GM21515 (cell line): ENCODE measurements at regions not wholly inside any gene's neighbourhood (a gene's known extent, or its start where the extent isn't known, plus 50 kb on each side); places are given as distances from the start of the nearest gene placed in this dataset.
"Not testable (repeated sequence)": the region's sequence is repeated elsewhere in the genome, so short reads cannot be mapped to it uniquely, and the experiment has no call there.

Experiments
- ATAC-seq: cut with Tn5 transposase; IDR thresholded peaks from one replicate; pipeline ENCODE4 v1.9.1; 2021; ENCODE audit not compliant: unreplicated experiment

DNA sequence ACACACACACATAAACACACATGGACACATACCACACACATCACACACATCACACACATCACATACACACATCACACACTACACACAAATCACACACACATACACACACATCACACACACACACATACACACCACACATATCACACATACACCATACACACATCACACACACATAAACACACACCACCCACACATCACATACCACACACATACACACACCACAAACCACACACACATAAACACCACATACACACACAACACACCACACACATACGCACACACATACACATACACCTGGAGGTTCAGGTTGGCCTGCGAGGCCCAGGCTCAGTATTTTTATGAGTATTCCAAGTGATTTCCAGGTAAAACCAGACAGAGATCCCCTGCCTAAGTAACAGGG lies 279.5 kb downstream of the FOXL1 start:
- ATAC-seq = no peak

DNA sequence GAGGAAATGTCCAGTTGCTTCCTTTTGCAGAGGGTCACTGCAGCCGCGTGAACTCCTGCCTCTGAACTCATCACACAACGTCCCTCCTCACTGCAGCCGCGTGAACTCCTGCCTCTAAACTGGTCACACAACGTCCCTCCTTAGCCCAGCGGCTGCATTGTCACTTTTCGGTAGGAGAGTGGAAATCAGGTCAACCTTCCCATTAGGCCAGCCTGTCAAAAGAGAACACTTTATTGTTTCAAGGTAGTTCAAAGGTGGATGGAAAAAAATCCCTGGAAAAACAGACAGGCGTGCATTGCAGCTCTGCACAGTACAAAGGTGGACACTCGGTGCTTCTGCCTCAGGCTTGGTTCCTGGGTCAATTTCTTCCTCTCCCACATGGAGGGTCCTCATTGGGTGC lies 280.2 kb downstream of the FOXL1 start:
- no peak for ATAC-seq

DNA sequence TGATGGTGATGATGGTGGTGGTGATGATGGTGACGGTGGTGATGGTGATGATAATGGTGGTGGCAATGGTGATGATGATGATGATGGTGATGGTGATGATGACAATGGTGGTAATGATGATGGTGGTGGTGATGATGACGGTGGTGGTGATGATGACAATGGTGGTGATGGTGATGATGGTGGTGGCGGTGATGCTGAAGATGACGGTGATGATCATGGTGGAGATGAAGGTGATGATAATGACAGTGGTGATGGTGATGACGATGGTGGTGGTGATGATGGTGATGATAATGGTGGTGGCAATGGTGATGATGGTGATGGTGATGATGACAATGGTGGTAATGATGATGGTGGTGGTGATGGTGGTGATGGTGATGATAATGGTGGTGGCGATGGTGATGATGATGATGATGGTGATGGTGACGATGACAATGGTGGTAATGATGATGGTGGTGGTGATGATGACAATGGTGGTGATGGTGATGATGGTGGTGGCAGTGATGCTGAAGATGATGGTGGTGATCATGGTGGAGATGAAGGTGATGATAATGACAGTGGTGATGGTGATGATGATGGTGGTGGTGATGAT lies 283.0 kb downstream of the FOXL1 start:
- not testable (repeated sequence) for ATAC-seq

DNA sequence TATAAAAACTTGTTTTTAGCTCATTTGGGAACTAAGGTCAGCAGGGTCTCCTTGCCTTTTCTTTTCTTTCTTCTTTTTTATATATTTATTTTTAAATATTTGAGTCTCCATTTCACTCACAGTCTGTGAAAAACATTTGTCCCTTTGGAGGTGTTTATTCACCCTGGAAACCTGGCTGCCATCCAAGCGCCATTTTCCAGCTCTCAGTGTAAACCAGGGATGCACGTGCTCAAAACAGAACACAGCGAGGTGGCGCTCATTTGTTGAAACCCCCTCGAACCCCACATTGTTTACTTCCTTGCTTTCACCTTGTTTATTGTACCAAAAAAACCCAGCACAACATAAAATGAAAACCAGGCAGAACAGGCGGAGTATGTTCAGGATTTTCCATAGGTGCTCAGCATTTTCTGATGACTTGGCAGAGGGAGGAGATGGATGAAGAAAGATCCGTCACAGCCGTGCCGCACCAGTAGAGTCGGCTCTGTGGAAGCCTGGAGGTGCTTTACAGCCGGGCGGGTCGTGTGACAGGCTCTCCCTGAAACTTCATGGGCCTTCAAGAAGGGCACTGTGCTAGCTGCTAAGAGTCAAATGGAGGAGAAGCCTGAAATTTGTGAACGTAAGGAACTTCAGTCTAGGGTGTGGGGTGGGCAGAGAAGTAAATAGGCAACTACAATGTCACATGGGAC lies 284.4 kb downstream of the FOXL1 start:
- ATAC-seq = no peak

DNA sequence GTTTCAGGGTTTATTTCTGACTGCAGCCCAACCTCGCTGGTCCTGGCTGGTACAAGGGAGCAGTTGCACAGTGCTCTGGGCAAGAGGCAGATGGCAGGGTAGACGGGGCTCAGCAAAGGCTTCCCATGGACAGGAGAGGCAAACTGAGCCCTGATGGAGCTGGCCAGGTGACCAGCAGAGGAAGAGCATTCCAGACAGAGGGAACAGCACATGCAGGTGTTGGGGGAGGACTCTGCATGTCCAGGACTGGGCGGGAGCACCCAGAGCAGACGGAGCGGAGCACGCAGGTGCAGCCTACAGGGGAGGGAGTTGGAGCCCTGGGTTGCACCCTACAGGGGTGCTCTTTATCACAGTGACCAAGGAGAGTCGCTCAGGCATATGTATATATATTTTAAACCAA lies 285.3 kb downstream of the FOXL1 start:
- ATAC-seq = no peak

DNA sequence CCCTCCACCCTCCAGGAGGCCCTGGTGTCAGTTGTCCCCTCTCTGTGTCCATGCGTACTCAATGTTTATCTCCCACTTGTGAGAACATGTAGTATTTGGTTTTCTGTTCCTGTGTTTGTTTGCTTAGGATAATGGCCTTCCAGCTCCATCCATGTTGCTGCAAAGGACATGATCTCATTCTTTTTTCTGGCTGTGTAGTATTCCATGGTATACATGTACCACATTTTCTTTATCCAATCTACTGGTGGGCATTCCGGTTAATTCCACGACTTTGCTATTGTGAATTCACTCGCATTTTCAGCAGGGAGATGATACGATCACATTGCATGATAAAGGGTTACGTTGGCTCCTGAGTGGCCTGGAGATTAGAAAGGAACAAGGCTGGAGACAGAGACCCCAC lies 286.2 kb downstream of the FOXL1 start:
- ATAC-seq = no peak

DNA sequence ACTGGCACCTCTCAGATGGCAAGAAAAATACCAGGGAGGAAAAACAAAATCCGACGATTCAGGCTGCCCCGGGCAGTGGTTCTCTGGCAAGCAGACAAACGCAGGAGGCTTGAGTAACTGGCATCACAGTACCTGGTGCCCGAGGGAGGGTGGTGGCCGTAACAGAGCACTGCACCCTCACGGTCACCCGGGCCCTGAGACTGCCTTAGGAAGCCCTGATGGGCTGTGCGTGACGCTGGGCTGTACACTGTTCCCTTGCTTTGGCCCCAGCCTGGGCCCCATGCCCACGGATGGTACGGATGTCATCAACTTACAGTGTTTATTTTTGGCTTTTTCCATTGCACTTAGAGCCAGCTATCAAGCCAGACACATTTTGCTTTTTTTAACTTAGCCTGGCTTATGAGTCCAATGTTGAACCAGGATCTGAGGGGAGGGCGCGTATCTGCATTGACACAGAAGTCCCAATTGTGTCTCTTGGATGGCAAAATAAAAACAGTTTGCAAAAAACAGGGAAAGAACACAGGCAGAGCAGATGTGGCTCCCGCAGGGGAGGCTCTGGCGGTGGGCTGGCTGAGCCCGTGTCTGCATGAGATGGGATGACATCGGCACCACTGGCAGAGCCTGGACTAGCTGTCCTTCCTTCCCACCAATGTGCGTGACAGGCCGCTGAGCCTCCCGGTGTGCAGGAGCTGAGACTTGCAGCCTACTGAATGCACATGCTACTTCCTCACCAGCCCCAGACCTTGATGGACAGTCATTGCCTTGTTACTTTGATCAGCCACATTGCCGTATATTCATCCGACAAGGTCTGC lies 287.7 kb downstream of the FOXL1 start:
- ATAC-seq = no peak

DNA sequence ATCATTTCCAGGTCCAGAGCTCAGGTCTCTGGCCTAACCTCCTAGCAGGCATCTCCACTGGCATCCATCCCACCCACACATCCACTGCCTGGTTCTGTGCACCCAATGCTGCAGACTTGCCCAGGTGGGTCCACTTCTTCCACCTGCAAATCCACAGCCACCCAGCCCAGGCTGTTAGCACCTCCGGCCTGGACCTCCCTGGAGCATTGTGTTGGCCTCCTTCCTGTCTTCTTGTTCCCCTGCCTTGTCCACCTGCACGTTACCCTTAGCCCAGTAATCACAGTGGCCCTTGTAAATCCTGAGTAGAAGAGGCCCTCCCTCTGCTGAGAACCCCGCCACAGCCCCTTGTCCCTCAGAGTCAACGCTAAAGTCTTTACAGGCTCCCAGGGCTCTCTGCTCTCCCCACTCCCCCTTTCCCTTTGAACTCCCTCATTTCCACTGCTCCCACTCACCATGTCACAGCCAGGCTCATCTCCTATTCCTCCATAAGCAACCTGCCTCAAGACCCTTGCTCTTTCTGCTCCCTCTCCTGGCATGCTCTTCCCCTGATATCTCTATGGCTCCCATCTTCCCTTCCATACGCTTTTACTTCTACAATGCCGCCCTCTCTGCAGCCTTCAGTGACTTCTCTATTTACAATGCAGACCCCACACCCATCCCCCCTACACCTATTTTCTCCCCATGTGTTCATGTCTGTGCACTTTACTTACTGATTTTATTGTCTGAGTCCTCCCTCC lies 288.8 kb downstream of the FOXL1 start:
- no peak for ATAC-seq

DNA sequence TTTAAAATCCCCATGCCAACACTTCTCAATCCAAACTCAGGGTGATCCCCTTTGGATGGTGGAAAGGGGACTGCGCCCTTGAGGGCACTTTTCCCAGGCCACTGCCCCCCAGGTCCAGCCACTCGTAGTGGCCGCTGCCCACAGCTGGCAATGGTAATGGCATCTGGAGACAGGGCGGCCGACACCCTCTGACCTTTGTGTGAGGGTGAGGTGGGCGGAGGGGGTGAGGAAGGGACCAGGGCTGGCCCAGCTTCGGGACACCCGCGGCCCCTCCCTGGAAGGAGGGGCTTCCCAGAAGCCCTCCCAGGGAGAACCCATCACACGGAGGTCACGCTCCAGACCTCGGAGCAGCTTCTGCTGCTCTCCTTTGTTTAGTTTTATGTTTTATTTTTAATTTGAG lies 289.7 kb downstream of the FOXL1 start:
- ATAC-seq = no peak

DNA sequence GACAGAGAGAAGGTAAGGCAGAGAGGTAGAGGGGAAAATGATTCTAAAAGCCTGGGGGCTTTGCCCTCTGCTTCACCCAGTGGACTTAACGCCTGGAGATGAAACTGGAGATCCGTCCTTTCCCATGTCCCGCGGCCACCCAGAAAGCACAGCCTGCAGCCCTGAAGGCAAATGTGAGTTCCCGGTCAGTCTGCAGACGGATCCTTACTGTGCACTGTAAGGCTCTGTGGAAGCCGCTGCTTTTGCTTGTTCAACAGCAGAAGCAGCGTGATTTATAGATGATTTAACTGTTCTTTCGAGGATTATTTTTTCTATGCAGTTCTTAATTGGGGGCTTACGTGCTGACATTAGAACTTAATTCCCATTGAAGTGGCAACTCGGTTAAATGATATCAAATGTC lies 290.4 kb downstream of the FOXL1 start:
- ATAC-seq = no peak

DNA sequence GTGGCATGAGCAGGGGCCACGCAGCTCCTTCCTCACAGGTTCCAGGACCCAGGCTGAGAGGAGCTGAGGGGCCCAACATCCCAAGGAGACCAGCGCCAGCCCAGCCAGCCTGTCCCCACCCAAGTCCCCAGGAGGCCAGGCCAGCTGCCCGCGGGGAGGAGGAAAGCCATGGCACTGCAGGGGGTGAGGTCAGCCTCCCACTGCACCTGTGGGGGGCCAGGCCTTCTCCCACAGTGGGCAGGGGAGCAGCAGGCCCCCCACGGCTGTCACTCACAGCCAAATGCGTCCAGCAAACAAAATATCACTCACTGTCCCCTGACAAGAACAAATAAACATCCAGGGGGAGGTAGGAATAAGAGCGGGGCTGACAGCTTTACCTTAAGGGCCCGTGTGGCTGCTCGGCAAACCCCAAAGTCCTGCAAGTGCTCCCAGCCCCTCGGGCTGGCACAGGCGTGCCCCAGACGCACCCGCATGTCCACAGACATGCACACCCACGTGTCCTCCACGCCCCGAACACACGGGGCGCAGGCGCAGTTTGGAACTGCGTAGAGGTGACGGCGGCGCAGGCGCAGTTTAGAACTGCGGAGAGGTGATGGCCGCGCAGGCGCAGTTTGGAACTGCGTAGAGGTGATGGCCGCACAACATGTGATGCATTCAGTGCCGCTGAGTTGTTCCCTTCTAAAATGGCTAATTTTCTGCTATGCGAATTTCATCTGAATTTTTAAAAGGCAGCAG lies 291.1 kb downstream of the FOXL1 start:
- no peak for ATAC-seq

DNA sequence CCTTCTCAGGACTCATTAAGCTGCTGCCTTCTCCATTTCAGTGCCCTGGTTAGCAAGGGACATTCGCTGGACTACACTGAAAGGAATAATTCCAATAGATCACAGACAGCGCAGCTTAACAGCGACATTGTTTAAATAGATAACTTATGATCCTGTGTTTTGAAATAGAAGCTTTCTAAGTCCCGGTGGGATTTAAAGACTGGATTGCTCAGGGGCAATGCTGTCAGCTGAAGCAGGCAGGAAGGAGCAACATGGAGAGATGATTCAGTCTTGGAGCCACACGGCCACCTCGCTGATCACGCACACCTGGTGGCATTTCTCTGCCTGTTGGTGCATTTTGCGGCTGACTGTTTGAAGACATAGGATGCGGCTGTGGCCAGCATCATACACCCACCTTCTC lies 292.0 kb downstream of the FOXL1 start:
- no peak for ATAC-seq

DNA sequence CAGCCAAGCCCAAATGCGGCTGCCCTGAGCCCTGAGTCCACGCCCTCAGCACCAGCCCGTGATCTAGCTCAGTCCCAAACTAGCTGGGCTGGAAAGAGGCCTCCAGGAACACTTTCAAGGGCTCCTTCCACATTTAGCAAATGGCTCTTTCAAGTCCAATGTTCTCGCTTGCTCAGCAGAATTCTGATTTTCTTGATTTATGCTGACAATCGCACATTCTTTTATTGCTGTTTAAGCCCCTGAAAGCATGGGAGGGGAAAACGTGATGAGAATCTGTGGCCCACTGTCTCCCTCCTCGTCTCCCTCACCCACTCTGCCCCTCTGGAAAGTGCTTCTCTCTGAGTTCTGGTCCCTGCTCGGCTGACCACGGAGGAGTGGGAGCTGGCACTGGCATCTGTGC lies 293.8 kb downstream of the FOXL1 start:
- ATAC-seq = no peak

DNA sequence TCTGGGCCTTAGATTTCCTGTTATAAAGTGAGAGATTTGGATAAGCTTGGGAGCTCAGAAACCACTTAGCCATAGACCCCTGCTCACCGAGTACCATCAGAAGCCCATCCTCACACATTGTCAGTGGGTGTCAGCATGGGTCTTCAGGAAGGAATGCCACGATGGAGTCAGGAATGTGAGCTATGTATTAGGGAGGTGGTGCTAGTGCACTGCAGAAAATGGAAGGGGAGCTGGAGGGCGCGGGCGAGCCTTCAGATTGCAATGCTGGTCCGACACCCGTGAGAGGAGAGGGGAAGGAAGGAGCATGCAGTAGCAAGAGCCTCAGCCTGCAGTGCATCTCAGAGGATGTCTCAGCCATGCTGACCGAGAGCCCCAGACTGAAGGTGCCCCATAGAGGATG lies 294.5 kb downstream of the FOXL1 start:
- no peak for ATAC-seq

DNA sequence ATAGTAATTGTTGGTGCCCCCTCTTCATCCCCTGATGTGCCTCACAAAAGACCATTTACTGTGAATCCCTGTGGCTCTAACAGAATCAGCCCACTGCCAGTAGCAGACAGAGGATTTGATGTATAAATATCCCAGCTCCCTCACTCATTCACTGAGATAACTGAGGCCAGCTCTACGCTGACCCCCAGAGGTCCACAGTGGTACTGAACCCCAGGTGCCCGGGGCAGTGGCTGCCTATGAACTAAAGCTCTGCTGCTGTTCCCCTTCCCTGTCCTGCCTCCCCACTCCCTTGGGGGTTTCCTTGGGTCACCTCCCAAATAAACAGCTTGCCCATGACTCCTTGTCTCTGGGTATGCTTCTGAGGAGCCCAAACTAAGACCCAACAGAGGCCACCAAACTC lies 295.8 kb downstream of the FOXL1 start:
- no peak for ATAC-seq

DNA sequence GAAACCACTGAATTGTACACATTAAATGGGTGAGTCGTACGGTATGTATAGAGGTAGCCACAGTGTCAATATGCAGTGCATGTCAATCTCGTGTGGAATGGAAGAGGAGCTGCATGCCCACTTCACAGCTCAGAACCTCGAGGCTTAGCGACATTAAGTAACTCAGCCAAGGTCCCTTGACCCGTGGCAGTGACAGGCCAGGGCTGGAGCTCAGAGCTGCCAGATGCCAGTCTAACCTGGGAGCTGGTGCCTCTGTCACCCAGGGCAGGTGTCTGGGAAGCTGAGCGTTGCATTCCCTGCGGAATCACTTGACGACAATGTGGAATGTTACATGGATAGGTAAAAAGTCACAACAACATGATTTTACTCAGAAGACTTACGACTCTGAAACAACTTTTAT lies 298.1 kb downstream of the FOXL1 start:
- no peak for ATAC-seq

DNA sequence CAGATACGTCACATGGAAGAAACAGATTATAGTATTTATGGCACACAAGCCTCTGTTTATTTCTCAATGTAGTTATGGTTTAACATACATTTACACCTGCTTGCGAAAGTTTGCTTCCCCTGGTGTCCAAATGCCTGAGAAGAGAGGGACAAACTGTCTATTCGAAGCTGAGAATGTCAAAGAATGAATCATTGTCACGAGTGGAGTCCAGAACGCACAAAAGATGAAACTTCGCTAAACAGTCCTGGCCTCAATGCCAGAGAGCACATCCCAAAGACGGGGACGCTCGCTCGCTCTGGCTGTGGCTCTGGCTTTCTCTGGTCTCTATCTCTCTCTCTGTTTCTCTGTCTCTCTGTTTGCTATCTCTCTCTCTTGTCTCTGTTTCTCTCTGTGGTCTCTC lies 298.8 kb downstream of the FOXL1 start:
- ATAC-seq = no peak

DNA sequence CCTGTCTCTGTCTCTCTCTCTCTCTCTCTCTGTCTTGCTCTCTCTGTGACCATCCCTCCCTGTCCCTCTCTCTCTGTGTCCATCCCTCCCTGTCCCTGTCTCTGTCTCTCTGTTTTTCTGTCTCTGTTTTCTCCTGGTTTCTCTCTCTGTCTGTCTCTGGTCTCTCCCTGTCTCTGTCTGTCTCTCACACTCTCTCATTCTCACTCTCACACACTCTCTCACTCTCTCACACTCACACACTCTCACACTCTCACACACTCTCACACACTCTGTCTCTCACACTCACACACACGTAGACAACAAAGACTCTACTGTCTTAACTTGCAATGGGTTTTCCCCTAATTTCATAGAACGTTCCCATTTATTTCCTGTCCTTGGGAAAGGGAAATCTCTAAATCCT lies 299.5 kb downstream of the FOXL1 start:
- no peak for ATAC-seq

DNA sequence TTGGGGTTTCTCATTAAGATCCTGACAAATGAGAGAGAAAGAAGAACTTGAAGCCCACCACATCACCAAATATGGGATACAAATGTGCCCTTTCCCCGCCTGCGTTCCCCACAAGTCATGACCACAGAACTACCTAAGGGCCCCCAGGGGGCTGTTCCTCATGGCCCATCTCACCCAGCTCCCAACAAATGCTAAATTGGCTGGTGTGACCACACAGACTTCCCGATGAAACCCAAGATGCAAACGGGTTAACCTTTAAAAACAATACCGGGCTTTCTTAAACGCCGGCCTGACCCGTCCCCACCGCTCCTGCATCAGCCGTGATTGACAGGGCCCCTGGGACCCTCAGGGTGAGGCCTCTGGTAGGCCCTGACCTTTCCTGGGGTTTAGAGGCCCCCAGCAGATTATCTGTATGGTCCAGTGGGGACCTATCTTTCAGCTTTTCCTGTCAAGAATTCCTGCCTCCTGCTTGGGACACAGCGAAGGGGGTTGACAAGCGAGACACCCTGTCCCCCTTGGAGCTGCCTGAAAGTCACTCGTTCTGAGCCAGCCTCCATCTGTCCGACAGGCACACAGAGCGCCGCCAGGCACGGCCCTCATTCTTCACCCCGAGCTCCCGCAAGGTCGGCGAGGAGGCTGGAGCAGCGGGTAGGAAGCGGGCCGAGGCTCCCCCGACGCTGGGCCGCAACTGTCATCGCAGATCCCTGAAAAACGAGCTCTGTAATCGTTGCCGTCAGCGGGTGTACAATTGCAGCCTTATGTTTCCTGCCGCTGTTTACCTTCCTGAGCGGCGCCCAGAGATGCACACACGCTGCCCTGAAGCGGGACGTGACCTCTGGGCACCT lies 300.1 kb downstream of the FOXL1 start:
- no peak for ATAC-seq

DNA sequence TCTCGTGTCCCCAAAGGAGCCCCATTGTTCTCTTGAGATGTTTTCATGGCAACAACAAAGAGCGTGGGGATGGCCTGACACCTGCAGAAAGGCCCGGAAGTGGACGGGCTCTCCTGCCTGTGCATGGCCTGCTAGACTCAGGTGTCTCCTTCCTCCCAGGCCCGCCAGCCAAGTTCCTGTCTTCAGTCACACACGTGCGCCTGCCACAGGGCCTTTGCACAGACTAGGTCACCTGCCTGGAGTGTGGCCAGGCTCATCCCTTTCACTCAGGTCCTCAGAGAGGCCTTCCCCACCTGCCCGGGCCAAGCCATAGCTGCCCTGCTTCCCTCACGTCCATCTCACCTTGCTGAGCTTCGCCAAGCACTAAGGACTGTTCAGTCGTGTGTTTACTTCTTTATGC lies 300.9 kb downstream of the FOXL1 start:
- ATAC-seq = no peak
